ENCODE measurements at regions not wholly inside any gene's neighbourhood (a gene's known extent, or its start where the extent isn't known, plus 50 kb on each side); places are given as distances from the start of the nearest gene placed in this dataset.

- Histone ChIP-seq H3K9me3 (ENCODE audit: low read length) (no peaks in the 10 kb centered on the region), H3K27ac (ENCODE audit: low read length) (no peak overlapping the region), H3F3A (ENCODE audit: insufficient read depth, low read length, poor library complexity, severe bottlenecking) (no peaks in the 10 kb centered on the region), H4K20me1 (ENCODE audit: insufficient read depth) (no peaks in the 10 kb centered on the region), H3K4me2 (ENCODE audit: low read length) (no peak overlapping the region), H3K27me3 (ENCODE audit: insufficient read depth, low read depth, low read length) (peaks cover 7% of the 10 kb centered on the region), H3K9ac (ENCODE audit: low read length) (no peak overlapping the region), H3K4me3 (ENCODE audit: low read length) (no peak overlapping the region), H3K9me2 (ENCODE audit: insufficient read depth, low read length) (no peaks in the 10 kb centered on the region), H2AFZ (ENCODE audit: low read depth, low read length) (no peak overlapping the region), H3K36me3 (ENCODE audit: insufficient read depth, low read length) (no peaks in the 10 kb centered on the region), H3K79me2 (replicated peaks; ENCODE audit: insufficient read depth, low read length) (no peaks in the 10 kb centered on the region)
- no peak for TF ChIP-seq TAF1 (IDR thresholded peaks at IDR 0.05; ENCODE audit: low read depth)
- TF ChIP-seq REST (IDR thresholded peaks at IDR 0.05; ENCODE audit: borderline replicate concordance) = no peak
- TF ChIP-seq CTCF (IDR thresholded peaks at IDR 0.05; ENCODE audit: poor library complexity, severe bottlenecking) = no peak
- TF ChIP-seq EZH2 (IDR thresholded peaks at IDR 0.05; ENCODE audit: borderline replicate concordance, insufficient read depth, low read length, poor library complexity, severe bottlenecking) = no peak
- TF ChIP-seq MXI1 (conservative IDR thresholded peaks at IDR 0.05; ENCODE audit: poor library complexity, severe bottlenecking) = no peak
- no peak for TF ChIP-seq SMC3 (conservative IDR thresholded peaks at IDR 0.05; ENCODE audit: poor library complexity)
- no peak for TF ChIP-seq RAD21 (conservative IDR thresholded peaks at IDR 0.05)
Observed at GRCh38 chr20:57004951-57005933, 261.2 kb downstream of the BMP7 start.

- no peak overlapping the region for H3K4me3 ChIP-seq (ENCODE audit: low read length)
- no peak overlapping the region for H3K27ac ChIP-seq (ENCODE audit: low read length)
- H2AFZ ChIP-seq (ENCODE audit: low read depth, low read length) = no peak overlapping the region
- no peak overlapping the region for H3K9ac ChIP-seq (ENCODE audit: low read length)
- H4K20me1 ChIP-seq (ENCODE audit: insufficient read depth) = no peaks in the 10 kb centered on the region
- H3K27me3 ChIP-seq (ENCODE audit: insufficient read depth, low read depth, low read length) = peaks cover 7% of the 10 kb centered on the region
- TF ChIP-seq EZH2 (IDR thresholded peaks at IDR 0.05; ENCODE audit: borderline replicate concordance, insufficient read depth, low read length, poor library complexity, severe bottlenecking) (no peak), TAF1 (IDR thresholded peaks at IDR 0.05; ENCODE audit: low read depth) (no peak), RAD21 (conservative IDR thresholded peaks at IDR 0.05) (no peak), REST (IDR thresholded peaks at IDR 0.05; ENCODE audit: borderline replicate concordance) (no peak), MXI1 (conservative IDR thresholded peaks at IDR 0.05; ENCODE audit: poor library complexity, severe bottlenecking) (no peak)
- H3F3A ChIP-seq (ENCODE audit: insufficient read depth, low read length, poor library complexity, severe bottlenecking) = no peaks in the 10 kb centered on the region
- no peaks in the 10 kb centered on the region for H3K9me2 ChIP-seq (ENCODE audit: insufficient read depth, low read length)
- H3K36me3 ChIP-seq (ENCODE audit: insufficient read depth, low read length) = no peaks in the 10 kb centered on the region
- no peak overlapping the region for H3K4me2 ChIP-seq (ENCODE audit: low read length)
- no peaks in the 10 kb centered on the region for H3K9me3 ChIP-seq (ENCODE audit: low read length)
- no peaks in the 10 kb centered on the region for H3K79me2 ChIP-seq (replicated peaks; ENCODE audit: insufficient read depth, low read length)
Observed at GRCh38 chr20:57006411-57007170, 259.9 kb downstream of the BMP7 start.
